WTC11 (cell line): ENCODE measurements at regions not wholly inside any gene's neighbourhood (a gene's known extent, or its start where the extent isn't known, plus 50 kb on each side); places are given as distances from the start of the nearest gene placed in this dataset.

ENCODE experiments used
- ATAC-seq: fragments of 200-7000 bp; cut with Tn5 transposase; 2 replicates; pipeline ENCODE4 v1.10.0; 2021; ENCODE audit warnings: mild to moderate bottlenecking, moderate library complexity
- CTCF ChIA-PET: fragments of 300-600 bp; sonication (Branson Sonifier 250); formaldehyde crosslinking; loops from one replicate; lab custom pipeline; 2021; ENCODE audit warnings: antibody characterized with exemption; lab: Charles Lee
- POLR2A ChIA-PET: fragments of 350-600 bp; sonication (Branson Sonifier 250); formaldehyde crosslinking; loops from one replicate; lab custom pipeline; 2021; ENCODE audit warnings: antibody characterized with exemption; lab: Charles Lee
- DNase-seq: peaks from one replicate; pipeline ENCODE4 v3.0.0; 2021; ENCODE audit warnings: low spot score
- H3K27ac Mint-ChIP-seq: 2 replicates; pipeline ENCODE4 v1.8.0; 2021; ENCODE audit warnings: mixed read lengths
- H3K27me3 Mint-ChIP-seq: 2 replicates; pipeline ENCODE4 v1.8.0; 2021; ENCODE audit warnings: low read depth, mild to moderate bottlenecking, moderate library complexity, mixed read lengths
- H3K36me3 Mint-ChIP-seq: 2 replicates; pipeline ENCODE4 v1.8.0; 2021; ENCODE audit warnings: mixed read lengths
- H3K4me1 Mint-ChIP-seq: 2 replicates; pipeline ENCODE4 v1.8.0; 2022; ENCODE audit warnings: mixed read lengths
- H3K4me3 Mint-ChIP-seq: 2 replicates; pipeline ENCODE4 v1.8.0; 2021; ENCODE audit warnings: mild to moderate bottlenecking, moderate library complexity, mixed read lengths
- H3K9me3 Mint-ChIP-seq: 2 replicates; pipeline ENCODE4 v1.8.0; 2021; ENCODE audit warnings: mixed read lengths
- ELF4 ChIP-seq: sonication (generic); formaldehyde crosslinking; IDR thresholded peaks from 2 replicates; pipeline ENCODE4 v1.8.1; 2022; ENCODE audit warnings: low read depth, mild to moderate bottlenecking, moderate library complexity, missing genetic modification reagents
- FOXJ3 ChIP-seq: sonication (generic); formaldehyde crosslinking; IDR thresholded peaks from 2 replicates; pipeline ENCODE4 v1.9.0; 2021; ENCODE audit warnings: missing genetic modification reagents, mild to moderate bottlenecking, borderline replicate concordance
- FOXP1 ChIP-seq: sonication (generic); formaldehyde crosslinking; IDR thresholded peaks from 2 replicates; pipeline ENCODE4 v1.8.0; 2022; ENCODE audit warnings: missing genetic modification reagents, mild to moderate bottlenecking, moderate library complexity, borderline replicate concordance
- HMGA2 ChIP-seq: fragments of 250-450 bp; sonication (Bioruptor Pico); IDR thresholded peaks from 2 replicates; pipeline ENCODE4 v1.4.0; 2021; ENCODE audit warnings: mild to moderate bottlenecking, moderate library complexity
- IRF1 ChIP-seq: sonication (generic); formaldehyde crosslinking; IDR thresholded peaks from 2 replicates; pipeline ENCODE4 v1.8.0; 2023; ENCODE audit warnings: missing genetic modification reagents
- JAZF1 ChIP-seq: fragments of 250-450 bp; sonication (Bioruptor Pico); IDR thresholded peaks from 2 replicates; pipeline ENCODE4 v1.9.0; 2021; ENCODE audit warnings: moderate library complexity, mild to moderate bottlenecking, inconsistent platforms
- NFATC4 ChIP-seq: fragments of 250-450 bp; sonication (Bioruptor Pico); IDR thresholded peaks from 2 replicates; pipeline ENCODE4 v1.9.0; 2021; ENCODE audit warnings: mild to moderate bottlenecking
- NFYB ChIP-seq: sonication (generic); formaldehyde crosslinking; conservative IDR thresholded peaks from 2 replicates; pipeline ENCODE4 v1.8.0; 2022; ENCODE audit warnings: low read depth, missing genetic modification reagents
- NR2C2 ChIP-seq: sonication (generic); formaldehyde crosslinking; IDR thresholded peaks from 2 replicates; pipeline ENCODE4 v1.8.0; 2022; ENCODE audit warnings: mild to moderate bottlenecking, missing genetic modification reagents
- PRDM15 ChIP-seq: sonication (generic); formaldehyde crosslinking; IDR thresholded peaks from 2 replicates; pipeline ENCODE4 v1.8.0; 2022; ENCODE audit warnings: missing genetic modification reagents
- PREB ChIP-seq: sonication (generic); formaldehyde crosslinking; IDR thresholded peaks from 2 replicates; pipeline ENCODE4 v1.8.1; 2022; ENCODE audit warnings: mild to moderate bottlenecking, missing genetic modification reagents, moderate library complexity, borderline replicate concordance
- RORB ChIP-seq: fragments of 250-450 bp; sonication (Bioruptor Pico); IDR thresholded peaks from 2 replicates; pipeline ENCODE4 v1.9.0; 2021; ENCODE audit warnings: mild to moderate bottlenecking
- SMAD3 ChIP-seq: sonication (generic); formaldehyde crosslinking; IDR thresholded peaks from 2 replicates; pipeline ENCODE4 v1.8.0; 2022; ENCODE audit warnings: missing genetic modification reagents, mild to moderate bottlenecking, borderline replicate concordance
- STAT6 ChIP-seq: sonication (generic); formaldehyde crosslinking; conservative IDR thresholded peaks from 2 replicates; pipeline ENCODE4 v1.8.1; 2023; ENCODE audit warnings: mild to moderate bottlenecking, low read depth, missing genetic modification reagents, moderate library complexity
- USF1 ChIP-seq: sonication (generic); formaldehyde crosslinking; IDR thresholded peaks from 2 replicates; pipeline ENCODE4 v1.8.0; 2022; ENCODE audit warnings: mild to moderate bottlenecking, missing genetic modification reagents
- ZBTB21 ChIP-seq: sonication (generic); formaldehyde crosslinking; IDR thresholded peaks from 2 replicates; pipeline ENCODE4 v1.8.1; 2023; ENCODE audit warnings: mild to moderate bottlenecking, missing genetic modification reagents, borderline replicate concordance
- ZNF121 ChIP-seq: sonication (generic); formaldehyde crosslinking; IDR thresholded peaks from 2 replicates; pipeline ENCODE4 v1.8.0; 2023; ENCODE audit warnings: missing genetic modification reagents
- ZNF138 ChIP-seq: sonication (generic); formaldehyde crosslinking; conservative IDR thresholded peaks from 2 replicates; pipeline ENCODE4 v1.8.1; 2022; ENCODE audit warnings: mild to moderate bottlenecking, moderate library complexity, missing genetic modification reagents
- ZNF219 ChIP-seq: sonication (generic); formaldehyde crosslinking; IDR thresholded peaks from 2 replicates; pipeline ENCODE4 v1.8.0; 2023; ENCODE audit warnings: missing genetic modification reagents, mild to moderate bottlenecking, borderline replicate concordance
- ZNF512 ChIP-seq: sonication (generic); formaldehyde crosslinking; IDR thresholded peaks from 2 replicates; pipeline ENCODE4 v1.8.1; 2022; ENCODE audit warnings: missing genetic modification reagents, borderline replicate concordance

GRCh38 chr7:15889507-15889906, 203.0 kb upstream of the MEOX2 start:
- POLR2A ChIA-PET, result no interaction called here
- DNase-seq (peak; percentile 13), ATAC-seq (peak; percentile 83)
- Mint-ChIP-seq H3K9me3 (no peaks in the 10 kb centered on the region), H3K27me3 (no peaks in the 10 kb centered on the region), H3K4me3 (no peak overlapping the region), H3K4me1 (no peaks in the 10 kb centered on the region)
- CTCF ChIA-PET, result interaction anchor here (1.1 kb wide), 1 partner anchor 169 kb away, joined by 3 read pairs; no protein-coding TSS in a partner anchor
- TF ChIP-seq ZNF512 (CRISPR knock-in tag) (no peak), ZNF138 (CRISPR knock-in tag) (no peak), PRDM15 (CRISPR knock-in tag) (no peak), NFATC4 (CRISPR knock-in tag) (no peak), STAT6 (CRISPR knock-in tag) (no peak), JAZF1 (CRISPR knock-in tag) (no peak), SMAD3 (CRISPR knock-in tag) (no peak), FOXP1 (CRISPR knock-in tag) (no peak), ZNF219 (CRISPR knock-in tag) (no peak), FOXJ3 (CRISPR knock-in tag) (no peak), NR2C2 (CRISPR knock-in tag) (no peak), ELF4 (no peak), USF1 (CRISPR knock-in tag) (no peak), ZNF121 (no peak), HMGA2 (CRISPR knock-in tag) (no peak), IRF1 (CRISPR knock-in tag) (no peak), RORB (CRISPR knock-in tag) (no peak)
- TF ChIP-seq, all 79 proteins: peak for 0
- Mint-ChIP-seq H3K27ac (no peak overlapping the region), H3K36me3 (no peaks in the 10 kb centered on the region)

- Mint-ChIP-seq H3K27ac (no peak overlapping the region), H3K36me3 (no peaks in the 10 kb centered on the region), H3K27me3 (no peaks in the 10 kb centered on the region), H3K4me3 (no peak overlapping the region), H3K4me1 (no peaks in the 10 kb centered on the region)
- no peak for DNase-seq
- TF ChIP-seq ZBTB21, result no peak
- no peak for TF ChIP-seq PREB
- TF ChIP-seq NFYB (CRISPR knock-in tag), result no peak
- TF ChIP-seq, all 79 proteins: peak for 0
- CTCF ChIA-PET, result no interaction called here
- no peak for ATAC-seq
- POLR2A ChIA-PET, result no interaction called here
- H3K9me3 Mint-ChIP-seq, result no peaks in the 10 kb centered on the region
Observed at GRCh38 chr7:15888090-15888489, 201.6 kb upstream of the MEOX2 start.
